IMR-90 (cell line): ENCODE measurements at regions not wholly inside any gene's neighbourhood (a gene's known extent, or its start where the extent isn't known, plus 50 kb on each side); places are given as distances from the start of the nearest gene placed in this dataset.

Source experiments
- ATAC-seq: fragments of 200-7000 bp; cut with Tn5 transposase; 2 replicates; pipeline ENCODE4 v1.9.1; 2020; ENCODE audit warnings: low read depth, mild to moderate bottlenecking, moderate library complexity
- BruUV-seq: library from RNA; stranded (reverse); fragments of 400-500 nt; replicated peaks from 2 replicates; lab custom pipeline; 2021; lab: Mats Ljungman, UMichigan
- CTCF ChIA-PET: fragments of 300-600 bp; formaldehyde crosslinking; extraction: SDS; loops from one replicate; lab custom pipeline; 2021; ENCODE audit warnings: antibody characterized with exemption; lab: Yijun Ruan, JAX
- POLR2A ChIA-PET: fragments of 300-600 bp; sonication (Branson Sonifier 250); formaldehyde crosslinking; loops from one replicate; lab custom pipeline; 2022; ENCODE audit warnings: antibody characterized with exemption; ENCODE audit not compliant: unreplicated experiment; lab: Charles Lee
- DNase-seq: peaks from one replicate; pipeline ENCODE4 v3.0.0; 2013
- H2AFZ ChIP-seq: replicated peaks from 2 replicates; pipeline ENCODE3; 2013; ENCODE audit warnings: low read length, mild to moderate bottlenecking; ENCODE audit not compliant: poor library complexity
- H2AK5ac ChIP-seq: 2 replicates; pipeline ENCODE4 v1.6.1; 2013; ENCODE audit warnings: low read depth, low read length, inconsistent platforms
- H2AK9ac ChIP-seq: replicated peaks from 2 replicates; pipeline ENCODE3; 2013; ENCODE audit warnings: mild to moderate bottlenecking, low read depth, low read length, moderate library complexity; ENCODE audit not compliant: poor library complexity
- H2BK120ac ChIP-seq: 2 replicates; pipeline ENCODE4 v1.6.1; 2013; ENCODE audit warnings: low read depth, low read length, inconsistent platforms
- H2BK15ac ChIP-seq: 3 replicates; pipeline ENCODE4 v1.6.1; 2013; ENCODE audit warnings: low read depth, low read length, inconsistent platforms
- H2BK20ac ChIP-seq: 2 replicates; pipeline ENCODE4 v1.6.1; 2013; ENCODE audit warnings: low read depth, mild to moderate bottlenecking, inconsistent platforms, low read length, moderate library complexity
- H2BK5ac ChIP-seq: 2 replicates; pipeline ENCODE4 v1.6.1; 2013; ENCODE audit warnings: mild to moderate bottlenecking, low read depth, low read length, inconsistent platforms; ENCODE audit not compliant: poor library complexity, severe bottlenecking
- H3K14ac ChIP-seq: replicated peaks from 2 replicates; pipeline ENCODE4 v1.6.1; 2013; ENCODE audit warnings: low read depth, low read length, inconsistent platforms
- H3K18ac ChIP-seq: 2 replicates; pipeline ENCODE4 v1.6.1; 2013; ENCODE audit warnings: low read depth, low read length, control low read depth
- H3K23ac ChIP-seq: 2 replicates; pipeline ENCODE4 v1.6.1; 2013; ENCODE audit warnings: low read depth, low read length, inconsistent platforms
- H3K27ac ChIP-seq: 2 replicates; pipeline ENCODE4 v1.5.1; 2013; ENCODE audit warnings: mild to moderate bottlenecking, control low read depth, low read length; ENCODE audit not compliant: insufficient read depth
- H3K27me3 ChIP-seq: 2 replicates; pipeline ENCODE4 v1.6.1; 2013; ENCODE audit warnings: low read length; ENCODE audit not compliant: control insufficient read depth, insufficient read depth
- H3K36me3 ChIP-seq: 2 replicates; pipeline ENCODE4 v1.6.1; 2013; ENCODE audit warnings: low read length, mixed read lengths; ENCODE audit not compliant: control insufficient read depth, insufficient read depth
- H3K4ac ChIP-seq: 2 replicates; pipeline ENCODE4 v1.6.1; 2013; ENCODE audit warnings: low read depth, low read length, inconsistent platforms
- H3K4me1 ChIP-seq: 2 replicates; pipeline ENCODE4 v1.6.1; 2013; ENCODE audit warnings: low read length, mixed read lengths; ENCODE audit not compliant: control insufficient read depth, insufficient read depth
- H3K4me2 ChIP-seq: 2 replicates; pipeline ENCODE4 v1.6.1; 2013; ENCODE audit warnings: low read depth, mild to moderate bottlenecking, control low read depth, low read length, moderate library complexity
- H3K4me3 ChIP-seq: 2 replicates; pipeline ENCODE4 v1.5.1; 2013; ENCODE audit warnings: low read depth, mild to moderate bottlenecking, control low read depth, low read length, moderate library complexity; ENCODE audit not compliant: insufficient read depth
- H3K56ac ChIP-seq: 2 replicates; pipeline ENCODE4 v1.6.1; 2013; ENCODE audit warnings: low read length, inconsistent platforms; ENCODE audit not compliant: insufficient read depth; ENCODE audit errors: extremely low read depth
- H3K79me1 ChIP-seq, 2 experiments: 2 replicates each; pipeline ENCODE4 v1.6.1; 2013; ENCODE audit warnings: low read length in 2 of 2, inconsistent platforms in 1 of 2, low read depth in 1 of 2
- H3K9ac ChIP-seq: 2 replicates; pipeline ENCODE4 v1.6.1; 2013; ENCODE audit warnings: low read depth, low read length, control low read depth
- H3K9me1 ChIP-seq: 2 replicates; pipeline ENCODE4 v1.6.1; 2013; ENCODE audit warnings: low read length, inconsistent platforms; ENCODE audit not compliant: insufficient read depth
- H3K9me3 ChIP-seq: 2 replicates; pipeline ENCODE4 v1.6.1; 2013; ENCODE audit warnings: low read length; ENCODE audit not compliant: control insufficient read depth, insufficient read depth
- H4K20me1 ChIP-seq: 2 replicates; pipeline ENCODE4 v1.6.1; 2013; ENCODE audit warnings: low read length, inconsistent platforms; ENCODE audit not compliant: insufficient read depth
- H4K5ac ChIP-seq: 2 replicates; pipeline ENCODE4 v1.6.1; 2013; ENCODE audit warnings: mild to moderate bottlenecking, low read depth, low read length, control low read depth
- H4K8ac ChIP-seq, 2 experiments: 2 replicates each; pipeline ENCODE4 v1.6.1; 2013; ENCODE audit warnings: low read depth in 2 of 2, low read length in 2 of 2, control low read depth in 1 of 2, inconsistent platforms in 1 of 2
- H4K91ac ChIP-seq: 2 replicates; pipeline ENCODE4 v1.6.1; 2013; ENCODE audit warnings: low read depth, low read length, inconsistent platforms; ENCODE audit not compliant: insufficient read depth
- BHLHE40 ChIP-seq: fragments of 150-350 bp; IDR thresholded peaks from 2 replicates; pipeline ENCODE4 v1.6.1; 2016; ENCODE audit warnings: mild to moderate bottlenecking, low read depth, low read length
- CEBPB ChIP-seq: IDR thresholded peaks from 2 replicates; pipeline ENCODE4 v1.6.1; 2012; ENCODE audit warnings: low read depth, low read length, improper control_type of control experiment
- CHD1 ChIP-seq: IDR thresholded peaks from 2 replicates; pipeline ENCODE4 v1.6.1; 2012; ENCODE audit warnings: low read depth, low read length, improper control_type of control experiment
- CTCF ChIP-seq: conservative IDR thresholded peaks from 2 replicates; pipeline ENCODE4 v1.5.1; 2012; ENCODE audit warnings: mild to moderate bottlenecking, low read depth, low read length, improper control_type of control experiment
- ELK1 ChIP-seq: fragments of 150-350 bp; IDR thresholded peaks from 2 replicates; pipeline ENCODE4 v1.6.1; 2016; ENCODE audit warnings: low read depth, mild to moderate bottlenecking, low read length, moderate library complexity, borderline replicate concordance
- FOS ChIP-seq: fragments of 150-350 bp; IDR thresholded peaks from 2 replicates; pipeline ENCODE4 v1.6.1; 2016; ENCODE audit warnings: low read depth, low read length
- MAFK ChIP-seq: IDR thresholded peaks from 2 replicates; pipeline ENCODE4 v1.6.1; 2012; ENCODE audit warnings: low read depth, low read length, improper control_type of control experiment
- MAZ ChIP-seq: IDR thresholded peaks from 2 replicates; pipeline ENCODE4 v1.6.1; 2012; ENCODE audit warnings: low read depth, mild to moderate bottlenecking, low read length, improper control_type of control experiment, moderate library complexity, borderline replicate concordance
- MXI1 ChIP-seq: IDR thresholded peaks from 2 replicates; pipeline ENCODE4 v1.6.1; 2012; ENCODE audit warnings: low read depth, mild to moderate bottlenecking, low read length, moderate library complexity, borderline replicate concordance
- NFE2L2 ChIP-seq: fragments of 150-350 bp; IDR thresholded peaks from 2 replicates; pipeline ENCODE4 v1.6.1; 2016; ENCODE audit warnings: low read depth, mild to moderate bottlenecking, low read length
- POLR2A ChIP-seq: IDR thresholded peaks from 2 replicates; pipeline ENCODE4 v1.6.1; 2012; ENCODE audit warnings: mild to moderate bottlenecking, low read depth, low read length
- RAD21 ChIP-seq: IDR thresholded peaks from 2 replicates; pipeline ENCODE4 v1.6.1; 2012; ENCODE audit warnings: low read length, improper control_type of control experiment
- RCOR1 ChIP-seq: IDR thresholded peaks from 2 replicates; pipeline ENCODE4 v1.6.1; 2012; ENCODE audit warnings: mild to moderate bottlenecking, low read length, improper control_type of control experiment; ENCODE audit not compliant: insufficient replicate concordance
- RFX5 ChIP-seq: IDR thresholded peaks from 2 replicates; pipeline ENCODE4 v1.8.0; 2012; ENCODE audit warnings: low read depth, mild to moderate bottlenecking, low read length, moderate library complexity
- USF2 ChIP-seq: fragments of 150-350 bp; IDR thresholded peaks from 2 replicates; pipeline ENCODE4 v1.6.1; 2017; ENCODE audit warnings: mild to moderate bottlenecking, antibody characterized with exemption, low read length, low read depth
- WGBS, 2 experiments: methylation state at CpG; one replicate each; pipeline versions ENCODE4 v1.1.5 to v1.1.7; 2013; ENCODE audit warnings: missing lambda C conversion rate in 2 of 2; ENCODE audit not compliant: insufficient read length in 1 of 2; ENCODE audit errors: extremely low coverage in 2 of 2; 5-methylcytosine and 5-hydroxymethylcytosine counted together
- dilution Hi-C: fragments of 300-500 bp; cut with HindIII; formaldehyde crosslinking; loops from one replicate; pipeline ENCODE4 v1.14.3; 2018; ENCODE audit warnings: low sequenced_read_pairs; ENCODE audit not compliant: unreplicated experiment
- in situ Hi-C: fragments of 300-500 bp; cut with MboI; formaldehyde crosslinking; loops from 3 replicates; pipeline ENCODE4 v1.14.3; 2019; ENCODE audit warnings: low sequenced_read_pairs, inconsistent platforms, mixed read lengths
- intact Hi-C: fragments of 100-400 bp; cut with micrococcal nuclease; formaldehyde crosslinking; loops from 2 replicates; pipeline ENCODE4 v1.10.0; 2022

- H2BK5ac ChIP-seq, result no peak overlapping the region
- H4K5ac ChIP-seq, result no peak overlapping the region
- no peak for TF ChIP-seq CTCF
- TF ChIP-seq MAFK, result no peak
- no peak for TF ChIP-seq RAD21
- TF ChIP-seq MXI1, result no peak
- no peak for TF ChIP-seq CEBPB
- TF ChIP-seq POLR2A, result no peak
- TF ChIP-seq RCOR1, result no peak
- no peak for TF ChIP-seq CHD1
- no peak for TF ChIP-seq USF2
- no peak for TF ChIP-seq BHLHE40
- TF ChIP-seq MAZ, result no peak
- TF ChIP-seq ELK1, result no peak
- TF ChIP-seq NFE2L2, result no peak
- no peak for TF ChIP-seq RFX5
- TF ChIP-seq FOS, result no peak
- no peak overlapping the region for H3K4me2 ChIP-seq
- H3K27me3 ChIP-seq, result peaks cover 6% of the 10 kb centered on the region; the same call in 1 of the 2 replicates
- H2AFZ ChIP-seq, result no peak overlapping the region
- no peak overlapping the region for H2BK20ac ChIP-seq
- H3K4me3 ChIP-seq, result no peak overlapping the region
- ChIA-PET CTCF (no interaction called here), POLR2A (no interaction called here)
- no peak overlapping the region for H2BK120ac ChIP-seq
- H4K20me1 ChIP-seq, result no peaks in the 10 kb centered on the region
- intact Hi-C loops, result no loop called here
- no peak overlapping the region for H3K56ac ChIP-seq
- no peaks in the 10 kb centered on the region for H3K4me1 ChIP-seq
- no peak overlapping the region for H3K14ac ChIP-seq
- H3K18ac ChIP-seq, result no peak overlapping the region
- BruUV-seq, result no TSS peak
- H4K8ac ChIP-seq, result no peak overlapping the region
- H3K9ac ChIP-seq, result no peak overlapping the region
- H3K79me1 ChIP-seq, result no peaks in the 10 kb centered on the region
- H3K27ac ChIP-seq, result no peak overlapping the region
- H3K9me1 ChIP-seq, result no peaks in the 10 kb centered on the region
- no peak for DNase-seq
- no peak overlapping the region for H2BK15ac ChIP-seq
- no peak overlapping the region for H3K23ac ChIP-seq
- H2AK9ac ChIP-seq, result no peak overlapping the region
- dilution Hi-C loops, result no loop called here
- ATAC-seq, result no peak
- H3K9me3 ChIP-seq, result peaks cover 3% of the 10 kb centered on the region
- H4K91ac ChIP-seq, result no peak overlapping the region
- in situ Hi-C loops, result no loop called here
- WGBS, 2 experiments, result 85% methylated on average over 10 of the region's 16 CpGs; no CpG with 5 or more reads in 1 of the 2 experiments
- no peak overlapping the region for H3K4ac ChIP-seq
- no peaks in the 10 kb centered on the region for H3K36me3 ChIP-seq
- no peak overlapping the region for H2AK5ac ChIP-seq
These were observed 119.0 kb upstream of the RPS6KA2 start for GRCh38 chr6:166745801-166746668.
